CD14-positive monocyte (primary cell): ENCODE measurements at regions not wholly inside any gene's neighbourhood (a gene's known extent, or its start where the extent isn't known, plus 50 kb on each side); places are given as distances from the start of the nearest gene placed in this dataset.

Experiments
- DNase-seq, 3 donors: peaks; one replicate each; pipeline ENCODE4 v3.0.0-alpha.2; 2011 to 2022
- H2AFZ ChIP-seq: 2 replicates; pipeline ENCODE4 v1.6.0; 2012; ENCODE audit warnings: mild to moderate bottlenecking, low read depth, low read length, inconsistent platforms; ENCODE audit not compliant: insufficient read depth, poor library complexity, severe bottlenecking
- H3K27ac ChIP-seq, 2 donors: 1 replicate in 1 of 2; 2 replicates in 1 of 2; pipeline ENCODE4 v1.5.1; 2012 to 2013; ENCODE audit warnings: low read length in 2 of 2, control low read depth in 1 of 2, inconsistent platforms in 1 of 2, low read depth in 1 of 2, mild to moderate bottlenecking in 1 of 2
- H3K27me3 ChIP-seq, 2 donors: one replicate each; pipeline versions ENCODE4 v1.6.0 to v1.6.1; 2011 to 2013; ENCODE audit warnings: low read length in 2 of 2; ENCODE audit not compliant: control insufficient read depth in 2 of 2, insufficient read depth in 2 of 2
- H3K36me3 ChIP-seq, 2 donors: replicated peaks in 1 of 2; 1 replicate in 1 of 2; 2 replicates in 1 of 2; pipeline versions ENCODE4 v1.5.1 to v1.6.1; 2012 to 2013; ENCODE audit warnings: low read length in 2 of 2, control low read depth in 1 of 2, inconsistent platforms in 1 of 2, mild to moderate bottlenecking in 1 of 2; ENCODE audit not compliant: insufficient read depth in 2 of 2, control insufficient read depth in 1 of 2
- H3K4me1 ChIP-seq, 2 donors: 1 replicate in 1 of 2; 2 replicates in 1 of 2; pipeline versions ENCODE4 v1.5.1 to v1.6.1; 2012 to 2013; ENCODE audit warnings: low read length in 2 of 2, control low read depth in 1 of 2, inconsistent platforms in 1 of 2, mild to moderate bottlenecking in 1 of 2, moderate library complexity in 1 of 2; ENCODE audit not compliant: insufficient read depth in 2 of 2, control insufficient read depth in 1 of 2
- H3K4me2 ChIP-seq: replicated peaks from 2 replicates; pipeline ENCODE3; 2012; ENCODE audit warnings: low read length, moderate library complexity, mild to moderate bottlenecking; ENCODE audit not compliant: poor library complexity, severe bottlenecking; ENCODE audit errors: extremely low read depth
- H3K4me3 ChIP-seq, 3 experiments: fragments of 200-600 bp in 1 of 3; sonication (generic) in 1 of 3; replicated peaks in 1 of 3; 1 replicate in 2 of 3; 2 replicates in 1 of 3; pipeline ENCODE4 v1.5.1; 2011 to 2013; ENCODE audit warnings: low read length in 3 of 3, mild to moderate bottlenecking in 3 of 3, control low read depth in 2 of 3, low read depth in 2 of 3, inconsistent platforms in 1 of 3, moderate library complexity in 1 of 3
- H3K79me2 ChIP-seq: 2 replicates; pipeline ENCODE4 v1.6.0; 2012; ENCODE audit warnings: mild to moderate bottlenecking, control low read depth, inconsistent platforms, low read length, moderate library complexity; ENCODE audit not compliant: insufficient read depth
- H3K9ac ChIP-seq: 2 replicates; pipeline ENCODE4 v1.6.0; 2017; ENCODE audit warnings: low read length, mild to moderate bottlenecking; ENCODE audit not compliant: insufficient read depth, poor library complexity, severe bottlenecking
- H3K9me3 ChIP-seq, 2 donors: replicated peaks in 1 of 2; 1 replicate in 1 of 2; 2 replicates in 1 of 2; pipeline versions ENCODE4 v1.5.1 to v1.6.1; 2012 to 2013; ENCODE audit warnings: low read length in 2 of 2, control low read depth in 1 of 2; ENCODE audit not compliant: control insufficient read depth in 1 of 2, insufficient read depth in 1 of 2
- H4K20me1 ChIP-seq: 2 replicates; pipeline ENCODE4 v1.6.0; 2012; ENCODE audit warnings: mild to moderate bottlenecking, low read length, control low read depth, moderate library complexity; ENCODE audit not compliant: insufficient read depth
- H3K27ac Mint-ChIP-seq, 7 donors: one replicate each; pipeline ENCODE4 v1.8.0; 2020; ENCODE audit warnings: mild to moderate bottlenecking in 7 of 7, mixed read lengths in 7 of 7, moderate library complexity in 6 of 7, inconsistent platforms in 2 of 7
- H3K27me3 Mint-ChIP-seq, 3 donors: one replicate each; pipeline ENCODE4 v1.8.0; 2021 to 2022; ENCODE audit warnings: low read depth in 3 of 3, mild to moderate bottlenecking in 3 of 3, mixed read lengths in 3 of 3, moderate library complexity in 3 of 3, inconsistent platforms in 1 of 3
- H3K36me3 Mint-ChIP-seq, 2 donors: one replicate each; pipeline ENCODE4 v1.8.0; 2020; ENCODE audit warnings: mixed read lengths in 2 of 2, inconsistent platforms in 1 of 2, mild to moderate bottlenecking in 1 of 2
- H3K4me1 Mint-ChIP-seq: one replicate; pipeline ENCODE4 v1.8.0; 2020; ENCODE audit warnings: mild to moderate bottlenecking, mixed read lengths
- H3K4me3 Mint-ChIP-seq, 2 donors: one replicate each; pipeline ENCODE4 v1.8.0; 2020; ENCODE audit warnings: mild to moderate bottlenecking in 2 of 2, mixed read lengths in 2 of 2, moderate library complexity in 1 of 2
- H3K9me3 Mint-ChIP-seq, 7 donors: one replicate each; pipeline ENCODE4 v1.8.0; 2020 to 2022; ENCODE audit warnings: mixed read lengths in 7 of 7, mild to moderate bottlenecking in 6 of 7, moderate library complexity in 6 of 7, inconsistent platforms in 2 of 7
- whole genome bisulfite sequencing: methylation state at CpG from one replicate; pipeline ENCODE4 v1.1.5; 2013; ENCODE audit warnings: missing lambda C conversion rate; ENCODE audit not compliant: insufficient coverage; 5-methylcytosine and 5-hydroxymethylcytosine counted together
- intact Hi-C, 2 donors: fragments of 100-400 bp; cut with micrococcal nuclease; formaldehyde crosslinking; loops; one replicate each; pipeline versions ENCODE4 v1.15.0 to v1.15.1; 2023
- TF ChIP-seq, protein P1 (sequence below): fragments of 200-600 bp; IDR thresholded peaks from one replicate; pipeline ENCODE4 v1.8.0; 2022; ENCODE audit warnings: antibody characterized with exemption, mild to moderate bottlenecking

DNA sequence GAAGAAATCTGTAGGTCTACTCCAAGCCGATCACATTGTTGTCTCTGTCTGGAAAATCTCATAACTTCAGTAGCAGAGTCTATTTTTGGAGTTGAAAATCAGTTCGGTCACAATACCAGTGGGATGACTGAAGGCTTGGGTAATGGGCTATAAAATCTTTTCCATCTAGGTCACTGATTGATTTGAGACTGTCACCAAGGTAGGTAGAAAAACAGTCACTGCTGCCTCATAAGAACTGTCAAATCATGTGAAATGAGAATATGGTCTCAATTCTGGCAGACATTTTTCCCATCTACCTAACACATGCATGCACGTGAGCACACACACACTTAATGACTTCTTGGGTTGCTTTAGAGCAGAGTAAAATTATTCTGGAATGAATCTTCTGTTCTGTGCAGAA lies 1162.8 kb upstream of the CITED2 start:
- peaks cover 0 to 7% (median 1%) of the 10 kb centered on the region in 7 donors for H3K9me3 Mint-ChIP-seq
- H3K4me1 Mint-ChIP-seq: no peaks in the 10 kb centered on the region
- Histone ChIP-seq H3K4me3 (no peak overlapping the region), H3K27ac (no peak overlapping the region), H3K36me3 (no peaks in the 10 kb centered on the region), H3K9me3 (peaks cover 0 to 4% of the 10 kb centered on the region in 2 donors), H2AFZ (no peak overlapping the region), H3K4me1 (no peaks in the 10 kb centered on the region), H4K20me1 (no peaks in the 10 kb centered on the region), H3K79me2 (no peaks in the 10 kb centered on the region), H3K9ac (no peak overlapping the region), H3K4me2 (no peak overlapping the region), H3K27me3 (no peaks in the 10 kb centered on the region)
- no peak for DNase-seq
- H3K27ac Mint-ChIP-seq: no peak overlapping the region
- no peaks in the 10 kb centered on the region for H3K36me3 Mint-ChIP-seq
- TF ChIP-seq, protein P1, sequence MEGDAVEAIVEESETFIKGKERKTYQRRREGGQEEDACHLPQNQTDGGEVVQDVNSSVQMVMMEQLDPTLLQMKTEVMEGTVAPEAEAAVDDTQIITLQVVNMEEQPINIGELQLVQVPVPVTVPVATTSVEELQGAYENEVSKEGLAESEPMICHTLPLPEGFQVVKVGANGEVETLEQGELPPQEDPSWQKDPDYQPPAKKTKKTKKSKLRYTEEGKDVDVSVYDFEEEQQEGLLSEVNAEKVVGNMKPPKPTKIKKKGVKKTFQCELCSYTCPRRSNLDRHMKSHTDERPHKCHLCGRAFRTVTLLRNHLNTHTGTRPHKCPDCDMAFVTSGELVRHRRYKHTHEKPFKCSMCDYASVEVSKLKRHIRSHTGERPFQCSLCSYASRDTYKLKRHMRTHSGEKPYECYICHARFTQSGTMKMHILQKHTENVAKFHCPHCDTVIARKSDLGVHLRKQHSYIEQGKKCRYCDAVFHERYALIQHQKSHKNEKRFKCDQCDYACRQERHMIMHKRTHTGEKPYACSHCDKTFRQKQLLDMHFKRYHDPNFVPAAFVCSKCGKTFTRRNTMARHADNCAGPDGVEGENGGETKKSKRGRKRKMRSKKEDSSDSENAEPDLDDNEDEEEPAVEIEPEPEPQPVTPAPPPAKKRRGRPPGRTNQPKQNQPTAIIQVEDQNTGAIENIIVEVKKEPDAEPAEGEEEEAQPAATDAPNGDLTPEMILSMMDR: no peak
- H3K27me3 Mint-ChIP-seq: peaks cover 0 to 1% (median 0%) of the 10 kb centered on the region in 3 donors
- intact Hi-C loops: no loop called here
- H3K4me3 Mint-ChIP-seq: no peak overlapping the region
- 80% methylated on average over 1 of the region's 3 CpGs for WGBS

DNA sequence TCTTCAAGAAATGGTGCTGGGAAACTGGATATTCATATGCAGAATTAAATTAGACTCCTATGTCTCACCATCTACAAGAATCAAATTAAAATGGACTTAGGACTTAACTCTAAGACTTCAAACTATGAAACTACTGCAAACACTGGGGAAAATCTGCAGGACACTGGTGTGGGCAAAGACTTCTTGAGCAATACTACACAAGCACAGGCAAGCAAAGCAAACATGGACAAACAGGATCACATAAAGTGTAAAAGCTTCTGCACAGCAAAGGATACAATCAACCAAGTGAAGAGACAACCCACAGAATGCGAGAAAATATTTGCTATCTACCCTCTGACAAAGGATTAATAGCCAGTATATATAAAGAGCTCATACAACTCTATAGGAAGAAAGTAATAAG lies 1161.1 kb upstream of the CITED2 start:
- intact Hi-C loops: no loop called here
- WGBS: no CpG with 5 or more reads among the region's 1 CpG

More for the DNA sequence above, 1161.1 kb upstream of the CITED2 start:
- no peak for DNase-seq
- Mint-ChIP-seq H3K9me3 (peaks cover 0 to 9% (median 4%) of the 10 kb centered on the region in 7 donors), H3K36me3 (no peaks in the 10 kb centered on the region), H3K27ac (no peak overlapping the region), H3K4me1 (no peaks in the 10 kb centered on the region), H3K27me3 (peaks cover 0 to 1% (median 0%) of the 10 kb centered on the region in 3 donors), H3K4me3 (no peak overlapping the region)
- H3K9ac ChIP-seq: no peak overlapping the region
- no peaks in the 10 kb centered on the region for H3K27me3 ChIP-seq
- no peaks in the 10 kb centered on the region for H4K20me1 ChIP-seq
- no peak overlapping the region for H2AFZ ChIP-seq
- TF ChIP-seq, protein P1: no peak
- H3K4me3 ChIP-seq: no peak overlapping the region
- H3K79me2 ChIP-seq: no peaks in the 10 kb centered on the region
- peaks cover 0 to 4% of the 10 kb centered on the region in 2 donors for H3K9me3 ChIP-seq
- H3K36me3 ChIP-seq: no peaks in the 10 kb centered on the region
- H3K27ac ChIP-seq: no peak overlapping the region
- no peak overlapping the region for H3K4me2 ChIP-seq
- H3K4me1 ChIP-seq: no peaks in the 10 kb centered on the region
